GM12891 (cell line): ENCODE measurements at regions not wholly inside any gene's neighbourhood (a gene's known extent, or its start where the extent isn't known, plus 50 kb on each side); places are given as distances from the start of the nearest gene placed in this dataset.

ENCODE experiments used
- PAX5 ChIP-seq: IDR thresholded peaks from 2 replicates; pipeline ENCODE4 v1.6.1; 2011; ENCODE audit warnings: low read length, moderate library complexity, mild to moderate bottlenecking; ENCODE audit not compliant: insufficient read depth, severe bottlenecking
- POLR2A ChIP-seq: IDR thresholded peaks from 2 replicates; pipeline ENCODE4 v1.6.1; 2011; ENCODE audit warnings: low read depth, low read length, control low read depth
- POLR2AphosphoS5 ChIP-seq: IDR thresholded peaks from 2 replicates; pipeline ENCODE4 v1.6.1; 2011; ENCODE audit warnings: low read depth, low read length, control low read depth
- POU2F2 ChIP-seq: IDR thresholded peaks from 2 replicates; pipeline ENCODE4 v1.6.1; 2011; ENCODE audit warnings: low read depth, mild to moderate bottlenecking, control low read depth, low read length, moderate library complexity
- SPI1 ChIP-seq: IDR thresholded peaks from 2 replicates; pipeline ENCODE4 v1.6.1; 2011; ENCODE audit warnings: low read depth, low read length, control low read depth
- TAF1 ChIP-seq: IDR thresholded peaks from 2 replicates; pipeline ENCODE4 v1.6.1; 2011; ENCODE audit warnings: low read depth, low read length, control low read depth

DNA sequence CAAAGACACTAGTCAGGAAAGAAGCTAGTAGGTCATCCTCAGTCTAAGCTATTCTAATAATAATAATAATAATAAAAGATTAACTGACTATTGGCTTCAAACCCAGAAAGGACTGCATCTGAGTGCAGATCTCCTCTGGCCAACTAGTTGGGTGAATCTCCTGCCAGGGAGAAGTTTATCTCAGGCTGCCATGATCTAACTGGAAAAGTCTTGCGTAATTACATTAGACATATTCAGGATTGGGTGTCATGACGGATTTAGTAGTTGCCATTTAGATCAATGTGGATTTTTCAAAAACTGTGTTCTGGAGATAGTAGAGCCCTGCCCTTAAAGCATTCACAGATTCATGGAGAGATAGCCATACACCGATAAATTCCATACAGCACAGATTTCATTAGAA lies 69.5 kb downstream of the KIF2B start:
- TF ChIP-seq POLR2A (no peak), PAX5 (no peak), TAF1 (no peak), POLR2AphosphoS5 (no peak), POU2F2 (no peak), SPI1 (no peak)
